Inflammatory macrophage (primary cell): ENCODE measurements at regions not wholly inside any gene's neighbourhood (a gene's known extent, or its start where the extent isn't known, plus 50 kb on each side); places are given as distances from the start of the nearest gene placed in this dataset.

ENCODE experiments used
- DNase-seq, 2 donors: peaks; one replicate each; pipeline ENCODE4 v3.0.0-alpha.2; 2020 to 2022

- DNase-seq: no peak
These were observed 290.8 kb downstream of the FOXO1 start for GRCh38 chr13:40375489-40376171.

GRCh38 chr13:40376296-40376849 lies 290.1 kb downstream of the FOXO1 start:
- no peak for DNase-seq

GRCh38 chr13:40376867-40377535 lies 289.4 kb downstream of the FOXO1 start:
- DNase-seq: no peak

GRCh38 chr13:40377783-40378182 lies 288.7 kb downstream of the FOXO1 start:
- no peak for DNase-seq

- DNase-seq: no peak
These were observed 287.2 kb downstream of the FOXO1 start for GRCh38 chr13:40379196-40379595.

- DNase-seq: no peak
These were observed 286.5 kb downstream of the FOXO1 start for GRCh38 chr13:40379794-40380578.

GRCh38 chr13:40381935-40382764 lies 284.3 kb downstream of the FOXO1 start:
- DNase-seq: no peak

GRCh38 chr13:40383132-40383531 lies 283.3 kb downstream of the FOXO1 start:
- no peak for DNase-seq

GRCh38 chr13:40383885-40384284 lies 282.6 kb downstream of the FOXO1 start:
- DNase-seq: no peak

GRCh38 chr13:40384976-40385857 lies 281.2 kb downstream of the FOXO1 start:
- no peak for DNase-seq

GRCh38 chr13:40385858-40386180 lies 280.6 kb downstream of the FOXO1 start:
- no peak for DNase-seq

- no peak for DNase-seq
These were observed 279.9 kb downstream of the FOXO1 start for GRCh38 chr13:40386586-40386985.

GRCh38 chr13:40387775-40388174 lies 278.7 kb downstream of the FOXO1 start:
- DNase-seq: no peak

GRCh38 chr13:40388617-40389016 lies 277.8 kb downstream of the FOXO1 start:
- no peak for DNase-seq

- DNase-seq: no peak
These were observed 277.3 kb downstream of the FOXO1 start for GRCh38 chr13:40389081-40389641.

- DNase-seq: no peak
These were observed 276.0 kb downstream of the FOXO1 start for GRCh38 chr13:40390401-40390916.

- no peak for DNase-seq
These were observed 274.7 kb downstream of the FOXO1 start for GRCh38 chr13:40391788-40392187.

GRCh38 chr13:40394304-40394985 lies 272.0 kb downstream of the FOXO1 start:
- DNase-seq: no peak

- peak in 1 of 2 donors; percentile 9 for DNase-seq
These were observed 268.4 kb downstream of the FOXO1 start for GRCh38 chr13:40398065-40398464.

- DNase-seq: peak; percentile 52 to 64
These were observed 266.7 kb downstream of the FOXO1 start for GRCh38 chr13:40399756-40400155.
